GM19452 (cell line): ENCODE measurements at regions not wholly inside any gene's neighbourhood (a gene's known extent, or its start where the extent isn't known, plus 50 kb on each side); places are given as distances from the start of the nearest gene placed in this dataset.

ENCODE experiments used
- ATAC-seq: cut with Tn5 transposase; IDR thresholded peaks from one replicate; pipeline ENCODE4 v1.9.1; 2021; ENCODE audit not compliant: unreplicated experiment

DNA sequence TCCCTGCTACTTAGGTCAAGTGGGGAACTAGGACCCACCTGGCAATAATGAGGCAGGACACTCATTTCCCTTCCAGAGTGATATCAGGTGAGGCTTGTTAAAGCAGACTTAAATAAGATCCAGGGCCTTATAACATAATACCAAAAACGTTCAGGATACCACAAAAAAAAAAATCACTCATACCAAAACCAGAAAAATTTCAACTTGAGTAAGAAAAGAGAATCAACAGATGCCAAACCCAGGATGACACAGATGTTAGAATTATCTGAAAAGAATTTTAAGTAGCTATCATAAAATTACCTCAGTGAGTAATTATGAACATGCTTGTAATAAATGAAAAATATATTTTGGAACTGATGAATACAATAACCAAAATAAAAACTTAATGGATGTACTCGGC is 255.6 kb upstream of the OSR1 start:
- no peak for ATAC-seq

GRCh38 chr2:19611491-19612332 is 253.3 kb upstream of the OSR1 start:
- ATAC-seq = no peak

GRCh38 chr2:19609266-19609665 is 250.8 kb upstream of the OSR1 start:
- no peak for ATAC-seq

DNA sequence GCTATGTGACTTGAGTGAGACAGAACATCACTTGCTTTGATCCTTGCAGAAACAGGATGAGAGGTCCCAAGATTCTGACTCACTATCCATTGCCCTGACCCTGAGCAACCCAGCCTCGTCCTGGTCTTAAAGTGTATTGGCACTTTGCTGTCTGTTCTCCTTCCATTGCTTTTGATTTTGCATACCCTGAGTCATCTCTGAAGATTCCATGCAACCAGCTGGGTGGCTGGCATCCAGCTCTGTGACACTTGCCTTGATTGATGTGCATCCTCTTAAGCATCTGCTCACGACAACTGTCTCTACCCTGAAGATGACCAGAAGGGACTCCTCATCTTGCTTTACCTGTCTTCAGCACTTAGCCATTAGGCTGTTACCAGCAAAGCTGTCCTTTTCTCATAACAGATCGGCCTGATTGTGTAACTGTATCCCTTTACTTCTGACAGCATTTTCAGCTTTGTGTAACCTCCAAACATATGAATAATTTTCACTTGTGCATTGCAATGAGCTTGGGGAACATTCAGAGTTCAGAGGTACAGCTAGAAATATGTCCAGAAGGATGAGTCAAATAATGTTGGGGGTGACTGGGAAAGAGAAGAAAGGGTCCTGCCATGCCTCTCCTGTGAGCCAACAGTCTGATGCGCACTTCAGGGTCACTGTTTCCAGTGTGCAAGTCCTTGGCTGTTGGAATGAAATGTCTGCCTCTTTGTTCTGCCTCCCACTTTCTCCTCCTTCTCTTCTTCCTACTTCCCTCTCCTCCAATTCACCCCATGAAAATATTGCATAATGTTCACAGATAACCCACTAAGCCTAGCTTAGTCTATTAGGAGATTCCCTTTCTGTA is 249.7 kb upstream of the OSR1 start:
- no peak for ATAC-seq

DNA sequence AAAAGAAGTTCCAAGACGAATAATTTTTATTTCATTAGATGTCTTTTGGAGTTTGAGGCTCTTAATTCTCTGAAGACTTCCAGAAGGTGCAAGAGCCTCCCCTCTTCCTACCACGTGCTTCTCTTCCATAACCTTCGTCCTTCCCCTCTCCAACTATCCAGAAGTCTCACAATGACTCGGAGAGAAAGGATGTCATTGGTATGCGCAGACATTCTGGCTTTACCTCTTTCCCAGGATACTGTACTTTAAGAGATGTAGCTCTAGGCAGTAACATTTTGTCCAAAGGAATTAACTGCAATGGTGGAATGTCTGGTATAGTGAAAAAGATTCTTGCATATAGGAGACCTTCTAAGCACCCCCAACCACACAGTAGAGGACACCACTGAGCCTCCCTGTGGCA is 249.0 kb upstream of the OSR1 start:
- ATAC-seq = no peak

DNA sequence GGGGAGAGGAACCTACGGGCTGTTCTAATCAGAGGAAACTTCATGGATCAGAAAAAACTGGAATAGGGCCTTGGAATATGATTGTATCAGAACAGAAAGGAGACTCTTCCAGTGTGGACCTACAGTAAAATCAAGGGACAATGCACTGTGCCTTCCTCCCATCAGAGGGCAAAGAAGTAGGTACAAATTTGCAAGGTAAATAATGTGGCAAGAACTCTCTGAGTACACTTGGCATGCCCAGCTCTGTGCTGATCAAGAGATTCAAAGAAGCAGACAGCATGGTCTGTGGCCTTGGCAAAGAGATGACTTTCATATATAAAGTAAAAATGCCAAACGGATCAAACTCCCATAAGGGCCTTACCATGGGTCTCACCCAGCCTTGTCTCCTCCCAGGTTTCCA is 242.6 kb upstream of the OSR1 start:
- ATAC-seq = no peak

- no peak for ATAC-seq
These were observed 242.1 kb upstream of the OSR1 start for GRCh38 chr2:19600506-19600905.

DNA sequence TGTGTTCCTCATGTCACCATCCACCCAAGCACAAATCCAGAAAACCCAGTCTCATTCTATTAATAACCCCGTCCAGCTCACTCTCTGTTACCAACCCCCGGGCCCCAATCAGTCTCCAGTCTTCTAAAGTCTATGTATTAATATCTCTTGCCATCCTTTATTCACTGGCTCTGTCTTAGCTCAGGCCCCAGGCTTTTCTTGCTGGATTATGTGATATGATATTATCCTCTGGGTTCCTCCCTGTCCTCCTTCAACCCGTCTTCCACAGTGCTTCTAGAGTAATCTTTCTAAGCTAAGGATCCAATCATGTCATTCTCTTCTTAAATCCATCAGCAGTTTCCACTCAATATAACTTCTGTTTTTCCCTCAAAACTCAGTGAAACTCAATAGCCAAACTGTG is 240.5 kb upstream of the OSR1 start:
- no peak for ATAC-seq

DNA sequence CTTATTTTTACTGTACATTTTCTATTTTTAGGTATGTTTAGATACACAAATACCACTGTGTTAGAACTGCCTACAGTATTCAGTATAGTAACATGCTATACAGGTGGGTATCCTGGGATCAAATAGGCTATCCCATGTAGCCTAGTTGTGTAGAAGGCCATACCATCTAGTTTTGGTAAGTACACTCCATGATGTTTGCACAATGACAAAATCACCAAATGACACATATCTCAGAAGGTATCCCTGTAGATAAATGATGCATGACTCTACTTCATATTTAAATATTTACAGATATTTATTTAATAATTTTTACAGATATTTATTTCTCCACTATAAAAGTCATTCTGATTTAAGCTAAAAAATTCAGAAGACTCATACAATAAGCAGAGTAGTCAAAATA is 233.8 kb upstream of the OSR1 start:
- no peak for ATAC-seq

DNA sequence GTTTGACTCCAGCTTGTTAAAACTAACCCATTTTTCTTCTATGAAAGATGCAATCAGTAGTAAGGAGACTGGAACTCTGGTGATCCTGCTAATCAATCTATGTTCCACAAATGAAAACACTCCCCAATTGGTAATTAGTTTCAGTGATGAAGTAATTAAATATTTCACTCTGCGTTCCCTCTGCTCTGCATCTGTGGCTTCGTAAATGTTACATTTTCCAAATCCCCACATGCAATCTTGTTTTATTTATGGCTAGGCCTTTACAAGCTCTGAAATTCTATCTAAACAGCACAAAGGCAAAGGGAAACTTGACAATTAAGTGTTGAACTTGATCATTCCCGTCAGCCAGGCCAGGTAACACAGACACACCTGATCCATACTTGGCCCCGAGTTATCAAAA is 231.4 kb upstream of the OSR1 start:
- no peak for ATAC-seq

DNA sequence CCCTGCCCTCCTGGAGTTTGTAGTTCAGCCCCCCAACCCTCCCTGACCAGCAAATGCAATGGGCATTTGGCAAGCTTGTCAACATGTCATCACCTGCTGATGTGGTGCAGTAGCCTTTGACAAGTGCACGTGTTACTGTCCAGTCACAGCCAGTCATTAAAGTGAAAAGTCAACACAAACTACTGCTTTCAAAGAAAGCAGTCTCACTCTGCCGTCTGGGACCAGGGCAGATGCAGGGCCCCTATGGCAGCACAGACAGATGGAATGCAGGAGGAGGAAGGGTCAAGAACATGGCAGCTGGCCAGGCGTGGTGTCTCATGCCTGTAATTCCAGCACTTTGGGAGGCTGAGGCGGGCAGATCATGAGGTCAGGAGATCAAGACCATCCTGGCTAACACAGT is 222.4 kb upstream of the OSR1 start:
- ATAC-seq = no peak

DNA sequence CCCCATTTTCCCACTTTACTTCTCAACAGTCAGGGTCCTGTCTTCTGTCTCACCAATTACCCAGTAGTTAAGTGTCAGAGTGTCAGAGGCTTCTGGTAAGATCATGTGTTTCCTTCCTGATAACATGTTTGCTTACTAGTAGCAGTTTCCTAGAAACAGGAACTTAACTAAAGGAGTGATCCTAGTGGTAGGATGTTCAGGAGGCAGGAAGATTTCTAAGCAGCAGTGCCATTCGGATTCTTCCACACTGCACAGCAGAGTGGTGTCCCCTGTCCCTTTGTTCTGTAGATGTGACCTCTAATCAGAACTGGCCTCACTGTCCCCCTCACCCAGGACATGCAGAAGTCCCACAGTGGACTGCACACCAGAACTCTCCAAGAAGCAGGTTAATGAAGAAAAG is 221.8 kb upstream of the OSR1 start:
- ATAC-seq = no peak

- ATAC-seq = no peak
These were observed 221.0 kb upstream of the OSR1 start for GRCh38 chr2:19579461-19579860.

- ATAC-seq = no peak
These were observed 219.3 kb upstream of the OSR1 start for GRCh38 chr2:19577723-19578122.

DNA sequence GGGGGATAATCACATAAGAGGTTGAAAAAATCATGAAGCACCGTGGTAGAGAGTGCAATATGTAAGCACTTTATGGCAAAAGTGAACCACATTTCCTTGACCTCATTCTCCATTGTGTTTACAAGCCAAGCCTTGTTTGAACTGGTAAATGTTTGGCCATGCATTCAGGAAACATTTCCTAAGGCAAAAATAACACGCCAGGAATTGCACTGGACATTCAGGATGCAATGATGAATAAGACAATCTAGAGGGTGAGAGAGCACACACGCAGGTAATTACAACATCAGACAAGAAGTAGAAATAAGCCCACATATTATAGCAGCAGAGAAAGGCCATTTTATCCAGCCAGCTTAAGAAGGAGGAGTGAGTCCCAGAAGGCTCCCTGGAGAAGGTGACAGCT is 218.0 kb upstream of the OSR1 start:
- no peak for ATAC-seq

DNA sequence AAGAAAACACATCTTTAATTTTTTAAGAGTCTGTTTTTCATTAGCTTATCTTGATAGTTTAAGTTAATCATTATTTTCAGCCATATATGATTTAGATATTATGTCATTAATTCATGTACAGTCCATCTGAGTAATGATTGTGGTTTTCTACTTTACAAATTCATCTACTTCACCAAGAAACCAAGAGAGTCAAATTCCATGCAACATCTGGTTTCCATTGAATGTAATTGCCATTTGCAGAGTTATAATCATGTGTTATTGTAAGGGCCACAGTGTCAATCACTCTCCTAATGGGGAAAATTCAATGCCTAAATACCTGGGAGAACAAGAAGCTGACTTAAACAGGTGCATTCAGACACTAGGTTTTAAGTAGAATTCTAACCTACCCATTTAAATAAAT is 217.2 kb upstream of the OSR1 start:
- no peak for ATAC-seq

- no peak for ATAC-seq
These were observed 216.4 kb upstream of the OSR1 start for GRCh38 chr2:19574778-19575260.

DNA sequence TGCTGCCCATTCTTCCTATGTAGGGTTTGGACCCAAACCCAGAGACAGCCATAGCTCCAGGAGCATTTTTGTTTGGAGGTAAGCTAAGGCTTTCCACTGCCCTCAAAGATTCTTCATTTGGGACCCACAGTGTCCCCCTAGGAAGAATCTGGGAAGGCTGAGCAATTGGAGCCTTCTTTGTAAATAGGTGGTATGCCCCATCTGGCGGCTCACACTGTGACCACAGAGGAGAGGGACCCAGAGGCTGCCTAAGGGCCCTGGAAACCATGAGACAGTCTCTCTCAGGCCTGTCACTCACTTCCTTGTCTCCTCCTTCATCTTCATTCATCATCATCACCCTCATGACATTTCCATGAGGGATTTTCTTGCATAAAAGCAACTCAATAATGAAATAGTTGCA is 215.4 kb upstream of the OSR1 start:
- ATAC-seq = no peak

GRCh38 chr2:19571773-19572172 is 213.3 kb upstream of the OSR1 start:
- no peak for ATAC-seq

DNA sequence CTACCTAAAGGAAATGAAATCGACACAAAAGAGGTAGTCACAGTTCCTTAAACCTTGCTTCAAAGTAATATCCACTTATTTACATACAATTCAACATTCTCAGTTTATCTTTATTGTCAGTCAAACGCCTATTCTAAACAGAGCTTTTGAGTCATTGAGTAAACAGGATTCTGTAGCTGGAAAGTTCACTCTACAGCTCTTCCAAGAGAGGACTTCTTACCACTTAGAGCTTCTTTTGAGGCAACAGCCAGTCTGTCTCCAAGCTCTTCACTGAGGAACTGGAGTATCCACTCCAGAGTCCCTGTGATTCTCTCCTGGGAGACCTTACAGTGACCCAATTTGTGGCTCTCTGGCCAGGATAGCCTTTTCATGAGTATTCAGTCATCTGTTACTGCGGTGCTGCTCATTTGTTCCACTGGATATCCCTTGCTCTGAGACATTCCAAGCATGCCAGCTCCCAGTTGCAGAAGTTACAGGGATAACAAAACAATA is 210.9 kb upstream of the OSR1 start:
- no peak for ATAC-seq

DNA sequence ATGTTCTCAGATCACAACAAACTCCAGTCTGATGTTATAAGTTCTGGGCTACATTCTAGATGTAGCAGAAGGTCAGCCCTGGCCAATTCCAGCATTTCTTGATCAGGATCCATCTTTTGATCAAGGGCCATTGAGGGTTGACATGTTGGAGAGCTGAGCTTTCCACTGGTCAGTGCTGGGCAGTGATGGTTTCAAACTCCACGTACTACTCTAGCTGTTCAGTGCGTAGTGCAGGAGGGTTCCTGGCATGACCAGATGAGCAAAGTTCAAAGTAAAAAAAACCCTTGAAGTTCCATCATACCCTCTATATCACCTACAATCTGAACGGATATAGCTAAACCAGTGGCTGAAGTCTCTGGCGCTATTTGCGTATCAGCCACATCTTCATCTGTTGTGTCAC is 210.4 kb upstream of the OSR1 start:
- no peak for ATAC-seq

GRCh38 chr2:19560785-19561184 is 202.4 kb upstream of the OSR1 start:
- ATAC-seq = no peak
